HepG2 (cell line): ENCODE measurements at regions not wholly inside any gene's neighbourhood (a gene's known extent, or its start where the extent isn't known, plus 50 kb on each side); places are given as distances from the start of the nearest gene placed in this dataset.

Source experiments
- CHD4 ChIP-seq: fragments of 200-600 bp; sonication (generic); IDR thresholded peaks from 2 replicates; pipeline ENCODE4 v1.7.0; 2017; ENCODE audit warnings: mild to moderate bottlenecking, low read length, borderline replicate concordance
- EZH2 ChIP-seq: conservative IDR thresholded peaks from 2 replicates; pipeline ENCODE4 v1.6.1; 2012; ENCODE audit warnings: mild to moderate bottlenecking, low read depth, low read length, moderate library complexity
- HDAC2 ChIP-seq: sonication (generic); formaldehyde crosslinking; IDR thresholded peaks from 2 replicates; pipeline ENCODE4 v1.4.0; 2020; ENCODE audit warnings: missing genetic modification reagents
- HOXA9 ChIP-seq: sonication (generic); formaldehyde crosslinking; IDR thresholded peaks from 2 replicates; pipeline ENCODE4 v1.8.1; 2022; ENCODE audit warnings: missing genetic modification reagents, mild to moderate bottlenecking, moderate library complexity, borderline replicate concordance
- KLF13 ChIP-seq: sonication (generic); formaldehyde crosslinking; IDR thresholded peaks from 2 replicates; pipeline ENCODE4 v1.4.0; 2020; ENCODE audit warnings: mild to moderate bottlenecking, missing genetic modification reagents
- MYNN ChIP-seq: sonication (generic); formaldehyde crosslinking; IDR thresholded peaks from 2 replicates; pipeline ENCODE4 v1.4.0; 2020; ENCODE audit warnings: mild to moderate bottlenecking, low read depth, missing genetic modification reagents
- RAD21 ChIP-seq: fragments of 450-650 bp; formaldehyde crosslinking; IDR thresholded peaks from 2 replicates; pipeline ENCODE4 v1.5.0; 2020; ENCODE audit warnings: mild to moderate bottlenecking
- U2AF2 ChIP-seq: fragments of 200-400 bp; formaldehyde crosslinking; IDR thresholded peaks from 2 replicates; pipeline ENCODE4 v1.6.1; 2017; ENCODE audit warnings: low read depth, mild to moderate bottlenecking, low read length
- WIZ ChIP-seq: sonication (generic); formaldehyde crosslinking; IDR thresholded peaks from 2 replicates; pipeline ENCODE4 v1.5.1; 2020; ENCODE audit warnings: mild to moderate bottlenecking, missing genetic modification reagents
- ZNF432 ChIP-seq: sonication (generic); formaldehyde crosslinking; IDR thresholded peaks from 2 replicates; pipeline ENCODE4 v1.5.0; 2020; ENCODE audit warnings: missing genetic modification reagents, mild to moderate bottlenecking, borderline replicate concordance
- TF ChIP-seq, protein P1 (sequence below): sonication (generic); formaldehyde crosslinking; IDR thresholded peaks from 2 replicates; pipeline ENCODE4 v1.5.0; 2020; ENCODE audit warnings: missing genetic modification reagents, mild to moderate bottlenecking, borderline replicate concordance
- TF ChIP-seq, protein P2 (sequence below): sonication (generic); formaldehyde crosslinking; IDR thresholded peaks from 2 replicates; pipeline ENCODE4 v1.4.0; 2020; ENCODE audit warnings: missing genetic modification reagents
- TF ChIP-seq, protein P3 (sequence below), 2 experiments: sonication (generic) in 1 of 2; formaldehyde crosslinking in 1 of 2; IDR thresholded peaks; 2 replicates each; pipeline versions ENCODE4 v1.5.1 to v1.6.1; 2011 to 2020; ENCODE audit warnings: borderline replicate concordance in 1 of 2, low read depth in 1 of 2, low read length in 1 of 2, mild to moderate bottlenecking in 1 of 2, missing genetic modification reagents in 1 of 2, moderate library complexity in 1 of 2
- TF ChIP-seq, protein P4 (sequence below): sonication (generic); formaldehyde crosslinking; IDR thresholded peaks from 2 replicates; pipeline ENCODE4 v1.4.0; 2020; ENCODE audit warnings: missing genetic modification reagents

DNA sequence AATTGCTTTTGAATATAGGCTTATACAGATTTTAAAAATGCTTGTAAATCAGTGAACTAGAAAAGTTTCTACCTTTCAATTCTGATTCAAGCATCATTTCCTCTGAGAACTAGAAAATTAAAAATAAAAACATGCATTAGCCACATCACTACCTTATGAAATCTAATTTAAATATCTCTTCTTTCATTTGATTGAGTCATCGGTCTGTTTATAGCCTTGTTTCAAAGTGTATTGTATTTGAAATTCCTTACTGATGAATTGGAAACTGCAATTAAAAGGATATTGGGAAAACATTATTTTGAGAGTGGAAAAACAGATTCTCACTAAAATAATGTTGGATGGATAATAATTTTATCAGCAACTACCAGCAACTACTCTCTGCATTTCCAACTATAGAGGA lies 717.7 kb upstream of the FAM98A start:
- TF ChIP-seq EZH2, result no peak
- no peak for TF ChIP-seq ZNF432 (CRISPR knock-in tag)
- no peak for TF ChIP-seq WIZ (CRISPR knock-in tag)
- TF ChIP-seq U2AF2, result no peak
- no peak for TF ChIP-seq KLF13
- no peak for TF ChIP-seq HOXA9 (CRISPR knock-in tag)
- TF ChIP-seq CHD4, result no peak
- TF ChIP-seq, protein P1, sequence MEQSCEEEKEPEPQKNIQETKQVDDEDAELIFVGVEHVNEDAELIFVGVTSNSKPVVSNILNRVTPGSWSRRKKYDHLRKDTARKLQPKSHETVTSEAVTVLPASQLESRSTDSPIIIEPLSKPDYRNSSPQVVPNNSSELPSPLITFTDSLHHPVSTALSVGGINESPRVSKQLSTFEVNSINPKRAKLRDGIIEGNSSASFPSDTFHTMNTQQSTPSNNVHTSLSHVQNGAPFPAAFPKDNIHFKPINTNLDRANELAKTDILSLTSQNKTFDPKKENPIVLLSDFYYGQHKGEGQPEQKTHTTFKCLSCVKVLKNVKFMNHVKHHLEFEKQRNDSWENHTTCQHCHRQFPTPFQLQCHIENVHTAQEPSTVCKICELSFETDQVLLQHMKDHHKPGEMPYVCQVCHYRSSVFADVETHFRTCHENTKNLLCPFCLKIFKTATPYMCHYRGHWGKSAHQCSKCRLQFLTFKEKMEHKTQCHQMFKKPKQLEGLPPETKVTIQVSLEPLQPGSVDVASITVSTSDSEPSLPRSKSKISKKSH, result no peak
- TF ChIP-seq RAD21, result no peak
- TF ChIP-seq MYNN (CRISPR knock-in tag), result no peak
- TF ChIP-seq, protein P2, sequence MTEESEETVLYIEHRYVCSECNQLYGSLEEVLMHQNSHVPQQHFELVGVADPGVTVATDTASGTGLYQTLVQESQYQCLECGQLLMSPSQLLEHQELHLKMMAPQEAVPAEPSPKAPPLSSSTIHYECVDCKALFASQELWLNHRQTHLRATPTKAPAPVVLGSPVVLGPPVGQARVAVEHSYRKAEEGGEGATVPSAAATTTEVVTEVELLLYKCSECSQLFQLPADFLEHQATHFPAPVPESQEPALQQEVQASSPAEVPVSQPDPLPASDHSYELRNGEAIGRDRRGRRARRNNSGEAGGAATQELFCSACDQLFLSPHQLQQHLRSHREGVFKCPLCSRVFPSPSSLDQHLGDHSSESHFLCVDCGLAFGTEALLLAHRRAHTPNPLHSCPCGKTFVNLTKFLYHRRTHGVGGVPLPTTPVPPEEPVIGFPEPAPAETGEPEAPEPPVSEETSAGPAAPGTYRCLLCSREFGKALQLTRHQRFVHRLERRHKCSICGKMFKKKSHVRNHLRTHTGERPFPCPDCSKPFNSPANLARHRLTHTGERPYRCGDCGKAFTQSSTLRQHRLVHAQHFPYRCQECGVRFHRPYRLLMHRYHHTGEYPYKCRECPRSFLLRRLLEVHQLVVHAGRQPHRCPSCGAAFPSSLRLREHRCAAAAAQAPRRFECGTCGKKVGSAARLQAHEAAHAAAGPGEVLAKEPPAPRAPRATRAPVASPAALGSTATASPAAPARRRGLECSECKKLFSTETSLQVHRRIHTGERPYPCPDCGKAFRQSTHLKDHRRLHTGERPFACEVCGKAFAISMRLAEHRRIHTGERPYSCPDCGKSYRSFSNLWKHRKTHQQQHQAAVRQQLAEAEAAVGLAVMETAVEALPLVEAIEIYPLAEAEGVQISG (CRISPR knock-in tag), result no peak
- TF ChIP-seq, protein P3, sequence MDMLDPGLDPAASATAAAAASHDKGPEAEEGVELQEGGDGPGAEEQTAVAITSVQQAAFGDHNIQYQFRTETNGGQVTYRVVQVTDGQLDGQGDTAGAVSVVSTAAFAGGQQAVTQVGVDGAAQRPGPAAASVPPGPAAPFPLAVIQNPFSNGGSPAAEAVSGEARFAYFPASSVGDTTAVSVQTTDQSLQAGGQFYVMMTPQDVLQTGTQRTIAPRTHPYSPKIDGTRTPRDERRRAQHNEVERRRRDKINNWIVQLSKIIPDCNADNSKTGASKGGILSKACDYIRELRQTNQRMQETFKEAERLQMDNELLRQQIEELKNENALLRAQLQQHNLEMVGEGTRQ (IDR thresholded peaks at IDR 0.05; ENCODE audit: low read depth, low read length), result no peak
- TF ChIP-seq, protein P3 (CRISPR knock-in tag; IDR thresholded peaks at IDR 0.05; ENCODE audit: borderline replicate concordance), result no peak
- TF ChIP-seq, protein P4, sequence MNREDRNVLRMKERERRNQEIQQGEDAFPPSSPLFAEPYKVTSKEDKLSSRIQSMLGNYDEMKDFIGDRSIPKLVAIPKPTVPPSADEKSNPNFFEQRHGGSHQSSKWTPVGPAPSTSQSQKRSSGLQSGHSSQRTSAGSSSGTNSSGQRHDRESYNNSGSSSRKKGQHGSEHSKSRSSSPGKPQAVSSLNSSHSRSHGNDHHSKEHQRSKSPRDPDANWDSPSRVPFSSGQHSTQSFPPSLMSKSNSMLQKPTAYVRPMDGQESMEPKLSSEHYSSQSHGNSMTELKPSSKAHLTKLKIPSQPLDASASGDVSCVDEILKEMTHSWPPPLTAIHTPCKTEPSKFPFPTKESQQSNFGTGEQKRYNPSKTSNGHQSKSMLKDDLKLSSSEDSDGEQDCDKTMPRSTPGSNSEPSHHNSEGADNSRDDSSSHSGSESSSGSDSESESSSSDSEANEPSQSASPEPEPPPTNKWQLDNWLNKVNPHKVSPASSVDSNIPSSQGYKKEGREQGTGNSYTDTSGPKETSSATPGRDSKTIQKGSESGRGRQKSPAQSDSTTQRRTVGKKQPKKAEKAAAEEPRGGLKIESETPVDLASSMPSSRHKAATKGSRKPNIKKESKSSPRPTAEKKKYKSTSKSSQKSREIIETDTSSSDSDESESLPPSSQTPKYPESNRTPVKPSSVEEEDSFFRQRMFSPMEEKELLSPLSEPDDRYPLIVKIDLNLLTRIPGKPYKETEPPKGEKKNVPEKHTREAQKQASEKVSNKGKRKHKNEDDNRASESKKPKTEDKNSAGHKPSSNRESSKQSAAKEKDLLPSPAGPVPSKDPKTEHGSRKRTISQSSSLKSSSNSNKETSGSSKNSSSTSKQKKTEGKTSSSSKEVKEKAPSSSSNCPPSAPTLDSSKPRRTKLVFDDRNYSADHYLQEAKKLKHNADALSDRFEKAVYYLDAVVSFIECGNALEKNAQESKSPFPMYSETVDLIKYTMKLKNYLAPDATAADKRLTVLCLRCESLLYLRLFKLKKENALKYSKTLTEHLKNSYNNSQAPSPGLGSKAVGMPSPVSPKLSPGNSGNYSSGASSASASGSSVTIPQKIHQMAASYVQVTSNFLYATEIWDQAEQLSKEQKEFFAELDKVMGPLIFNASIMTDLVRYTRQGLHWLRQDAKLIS, result no peak
- no peak for TF ChIP-seq HDAC2 (CRISPR knock-in tag)
